MV-4-11 (cell line): ENCODE measurements at regions not wholly inside any gene's neighbourhood (a gene's known extent, or its start where the extent isn't known, plus 50 kb on each side); places are given as distances from the start of the nearest gene placed in this dataset.
A peak's percentile ranks its signal among the peaks of the same experiment; 100 is the strongest.

Experiments
- DNase-seq: peaks from one replicate; lab custom pipeline; 2025; lab: John Stamatoyannopoulos, UW

GRCh38 chr3:132822266-132822665 lies 100.1 kb upstream of the NPHP3 start:
- no peak for DNase-seq

GRCh38 chr3:132821314-132821713 lies 99.1 kb upstream of the NPHP3 start:
- DNase-seq, result no peak

GRCh38 chr3:132818251-132818650 lies 96.0 kb upstream of the NPHP3 start:
- DNase-seq, result no peak

GRCh38 chr3:132817646-132818177 lies 95.5 kb upstream of the NPHP3 start:
- DNase-seq, result no peak

GRCh38 chr3:132805071-132805470 lies 82.9 kb upstream of the NPHP3 start:
- no peak for DNase-seq

GRCh38 chr3:132804498-132804897 lies 82.3 kb upstream of the NPHP3 start:
- DNase-seq, result no peak

GRCh38 chr3:132803889-132804288 lies 81.7 kb upstream of the NPHP3 start:
- no peak for DNase-seq

- DNase-seq, result no peak
Measured at GRCh38 chr3:132800958-132801357, 78.7 kb upstream of the NPHP3 start.

- DNase-seq, result no peak
Measured at GRCh38 chr3:132790806-132791205, 68.6 kb upstream of the NPHP3 start.

- no peak for DNase-seq
Measured at GRCh38 chr3:132789959-132790358, 67.8 kb upstream of the NPHP3 start.

GRCh38 chr3:132788301-132788671 lies 66.1 kb upstream of the NPHP3 start:
- peak; percentile 16 for DNase-seq

- no peak for DNase-seq
Measured at GRCh38 chr3:132787616-132788300, 65.5 kb upstream of the NPHP3 start.

- DNase-seq, result no peak
Measured at GRCh38 chr3:132786890-132787289, 64.7 kb upstream of the NPHP3 start.

GRCh38 chr3:132785292-132785691 lies 63.1 kb upstream of the NPHP3 start:
- no peak for DNase-seq

- no peak for DNase-seq
Measured at GRCh38 chr3:132784502-132785025, 62.4 kb upstream of the NPHP3 start.

GRCh38 chr3:132783152-132783551 lies 60.9 kb upstream of the NPHP3 start:
- DNase-seq, result no peak

- no peak for DNase-seq
Measured at GRCh38 chr3:132781922-132782321, 59.7 kb upstream of the NPHP3 start.

- DNase-seq, result no peak
Measured at GRCh38 chr3:132777171-132777570, 55.0 kb upstream of the NPHP3 start.

- DNase-seq, result no peak
Measured at GRCh38 chr3:132773071-132773619, 50.9 kb upstream of the NPHP3 start.

- DNase-seq, result no peak
Measured at GRCh38 chr3:132772252-132772651, 50.0 kb upstream of the NPHP3 start.
